HEK293T (cell line): ENCODE measurements at regions not wholly inside any gene's neighbourhood (a gene's known extent, or its start where the extent isn't known, plus 50 kb on each side); places are given as distances from the start of the nearest gene placed in this dataset.

Experiments
- ARNT ChIP-seq: fragments of 450-650 bp; IDR thresholded peaks from 2 replicates; pipeline ENCODE4 v1.6.1; 2017; ENCODE audit warnings: mild to moderate bottlenecking
- ELF4 ChIP-seq: fragments of 450-650 bp; IDR thresholded peaks from 2 replicates; pipeline ENCODE4 v1.6.1; 2017; ENCODE audit warnings: antibody characterized with exemption
- FOXA1 ChIP-seq: fragments of 450-650 bp; IDR thresholded peaks from 2 replicates; pipeline ENCODE4 v1.6.1; 2016; ENCODE audit warnings: mild to moderate bottlenecking
- FOXK2 ChIP-seq: fragments of 450-650 bp; IDR thresholded peaks from 2 replicates; pipeline ENCODE4 v1.6.1; 2016; ENCODE audit warnings: mild to moderate bottlenecking
- FOXM1 ChIP-seq: fragments of 450-650 bp; IDR thresholded peaks from 2 replicates; pipeline ENCODE4 v1.6.1; 2017; ENCODE audit warnings: mild to moderate bottlenecking, borderline replicate concordance
- HDGF ChIP-seq: fragments of 450-650 bp; IDR thresholded peaks from 2 replicates; pipeline ENCODE4 v1.6.1; 2017; ENCODE audit warnings: antibody characterized with exemption, borderline replicate concordance
- L3MBTL2 ChIP-seq: fragments of 450-650 bp; conservative IDR thresholded peaks from 2 replicates; pipeline ENCODE4 v1.6.1; 2016; ENCODE audit warnings: mild to moderate bottlenecking
- LEF1 ChIP-seq: fragments of 450-650 bp; IDR thresholded peaks from 2 replicates; pipeline ENCODE4 v1.6.1; 2017; ENCODE audit warnings: mild to moderate bottlenecking, borderline replicate concordance
- NFRKB ChIP-seq: fragments of 450-650 bp; IDR thresholded peaks from 2 replicates; pipeline ENCODE4 v1.6.1; 2016; ENCODE audit warnings: mild to moderate bottlenecking, moderate library complexity
- SP1 ChIP-seq: fragments of 450-650 bp; IDR thresholded peaks from 2 replicates; pipeline ENCODE4 v1.6.1; 2017
- SUZ12 ChIP-seq: fragments of 450-650 bp; IDR thresholded peaks from 2 replicates; pipeline ENCODE4 v1.6.1; 2016; ENCODE audit warnings: mild to moderate bottlenecking
- TARDBP ChIP-seq: fragments of 450-650 bp; IDR thresholded peaks from 2 replicates; pipeline ENCODE4 v1.6.1; 2016
- ZNF384 ChIP-seq: fragments of 450-650 bp; IDR thresholded peaks from 2 replicates; pipeline ENCODE4 v1.6.1; 2016

GRCh38 chr22:27318516-27318915 is 483.0 kb downstream of the MN1 start:
- TF ChIP-seq L3MBTL2 (no peak), NFRKB (no peak), ELF4 (no peak), HDGF (no peak), FOXM1 (no peak), ZNF384 (no peak), FOXK2 (no peak), SUZ12 (no peak), FOXA1 (no peak), SP1 (no peak), ARNT (no peak), LEF1 (no peak), TARDBP (no peak)
